GM23338 (cell line): ENCODE measurements at regions not wholly inside any gene's neighbourhood (a gene's known extent, or its start where the extent isn't known, plus 50 kb on each side); places are given as distances from the start of the nearest gene placed in this dataset.

Experiments used
- ATAC-seq: fragments of 200-7000 bp; cut with Tn5 transposase; 3 replicates; pipeline ENCODE4 v1.9.1; 2020
- DNase-seq: peaks from one replicate; pipeline ENCODE4 v3.0.0-alpha.2; 2015; ENCODE audit warnings: low spot score
- H2AFZ ChIP-seq: fragments of 200-600 bp; sonication (generic); 2 replicates; pipeline ENCODE4 v1.8.0; 2016; ENCODE audit warnings: antibody characterized with exemption, mild to moderate bottlenecking, moderate library complexity
- H3F3A ChIP-seq: fragments of 200-600 bp; sonication (generic); replicated peaks from 2 replicates; pipeline ENCODE4 v1.8.0; 2017; ENCODE audit warnings: antibody characterized with exemption, mixed run types, low read depth
- H3K27ac ChIP-seq: fragments of 200-600 bp; sonication (generic); 2 replicates; pipeline ENCODE4 v1.6.1; 2016; ENCODE audit warnings: low read depth
- H3K27me3 ChIP-seq: fragments of 200-600 bp; sonication (generic); 2 replicates; pipeline ENCODE4 v1.8.0; 2016; ENCODE audit warnings: mild to moderate bottlenecking, mixed run types, moderate library complexity; ENCODE audit not compliant: insufficient read depth
- H3K36me3 ChIP-seq: fragments of 200-600 bp; sonication (generic); 2 replicates; pipeline ENCODE4 v1.8.0; 2016; ENCODE audit warnings: mild to moderate bottlenecking; ENCODE audit not compliant: insufficient read depth
- H3K4me1 ChIP-seq: fragments of 200-600 bp; sonication (generic); 2 replicates; pipeline ENCODE4 v1.8.0; 2016; ENCODE audit warnings: mild to moderate bottlenecking, moderate library complexity; ENCODE audit not compliant: insufficient read depth
- H3K4me2 ChIP-seq: fragments of 200-600 bp; sonication (generic); 2 replicates; pipeline ENCODE4 v1.7.1; 2017; ENCODE audit warnings: mixed run types
- H3K4me3 ChIP-seq: fragments of 200-600 bp; sonication (generic); 2 replicates; pipeline ENCODE4 v1.6.1; 2016; ENCODE audit warnings: mixed run types
- H3K79me2 ChIP-seq: fragments of 200-600 bp; sonication (generic); replicated peaks from 2 replicates; pipeline ENCODE4 v1.8.0; 2017; ENCODE audit warnings: mild to moderate bottlenecking; ENCODE audit not compliant: insufficient read depth
- H3K9me2 ChIP-seq: fragments of 200-600 bp; sonication (generic); 2 replicates; pipeline ENCODE4 v1.8.0; 2017; ENCODE audit not compliant: insufficient read depth
- H4K20me1 ChIP-seq: fragments of 200-600 bp; sonication (generic); replicated peaks from 2 replicates; pipeline ENCODE4 v1.8.0; 2017; ENCODE audit warnings: mild to moderate bottlenecking; ENCODE audit not compliant: insufficient read depth
- H3K27ac Mint-ChIP-seq: 2 replicates; pipeline ENCODE4 v1.8.0; 2020; ENCODE audit warnings: inconsistent platforms, mild to moderate bottlenecking, moderate library complexity, mixed read lengths
- H3K27me3 Mint-ChIP-seq: 3 replicates; pipeline ENCODE4 v1.8.0; 2022; ENCODE audit warnings: low read depth, mild to moderate bottlenecking, moderate library complexity, mixed read lengths, inconsistent platforms; ENCODE audit not compliant: insufficient read depth, poor library complexity
- H3K36me3 Mint-ChIP-seq: 3 replicates; pipeline ENCODE4 v1.8.0; 2021; ENCODE audit warnings: low read depth, mild to moderate bottlenecking, inconsistent platforms, moderate library complexity, mixed read lengths
- H3K4me1 Mint-ChIP-seq: 3 replicates; pipeline ENCODE4 v1.8.0; 2020; ENCODE audit warnings: mild to moderate bottlenecking, inconsistent platforms, mixed read lengths
- H3K4me3 Mint-ChIP-seq: 3 replicates; pipeline ENCODE4 v1.8.0; 2021; ENCODE audit warnings: moderate library complexity, mild to moderate bottlenecking, inconsistent platforms, mixed read lengths
- H3K9me3 Mint-ChIP-seq: 3 replicates; pipeline ENCODE4 v1.8.0; 2020; ENCODE audit warnings: moderate library complexity, mild to moderate bottlenecking, inconsistent platforms, mixed read lengths
- JUNB ChIP-seq: IDR thresholded peaks from one replicate; pipeline ENCODE4 v1.6.1; 2016; ENCODE audit warnings: antibody characterized with exemption; ENCODE audit not compliant: unreplicated experiment
- NANOG ChIP-seq: IDR thresholded peaks from 2 replicates; pipeline ENCODE4 v1.6.1; 2016; ENCODE audit warnings: antibody characterized with exemption, borderline replicate concordance
- POLR2AphosphoS5 ChIP-seq: IDR thresholded peaks from 2 replicates; pipeline ENCODE4 v1.6.1; 2016; ENCODE audit warnings: antibody characterized with exemption, low read depth
- STAT1 ChIP-seq: IDR thresholded peaks from one replicate; pipeline ENCODE4 v1.6.1; 2016; ENCODE audit warnings: antibody characterized with exemption; ENCODE audit not compliant: unreplicated experiment
- ZNF114 ChIP-seq: fragments of 250-450 bp; sonication (Bioruptor Pico); IDR thresholded peaks from 2 replicates; pipeline ENCODE4 v1.5.0; 2020; ENCODE audit warnings: mild to moderate bottlenecking, moderate library complexity
- ZNF331 ChIP-seq: fragments of 250-450 bp; sonication (Bioruptor Pico); IDR thresholded peaks from 2 replicates; pipeline ENCODE4 v1.5.0; 2020; ENCODE audit warnings: low read depth, mild to moderate bottlenecking, moderate library complexity
- TF ChIP-seq, protein P1 (sequence below): fragments of 250-450 bp; sonication (Bioruptor Pico); IDR thresholded peaks from 2 replicates; pipeline ENCODE4 v1.5.0; 2020; ENCODE audit warnings: mild to moderate bottlenecking, moderate library complexity
- TF ChIP-seq, protein P2 (sequence below): IDR thresholded peaks from one replicate; pipeline ENCODE4 v1.6.1; 2018; ENCODE audit warnings: antibody characterized with exemption; ENCODE audit not compliant: unreplicated experiment
- TF ChIP-seq, protein P3 (sequence below): IDR thresholded peaks from 2 replicates; pipeline ENCODE4 v1.6.1; 2016; ENCODE audit warnings: antibody characterized with exemption

DNA sequence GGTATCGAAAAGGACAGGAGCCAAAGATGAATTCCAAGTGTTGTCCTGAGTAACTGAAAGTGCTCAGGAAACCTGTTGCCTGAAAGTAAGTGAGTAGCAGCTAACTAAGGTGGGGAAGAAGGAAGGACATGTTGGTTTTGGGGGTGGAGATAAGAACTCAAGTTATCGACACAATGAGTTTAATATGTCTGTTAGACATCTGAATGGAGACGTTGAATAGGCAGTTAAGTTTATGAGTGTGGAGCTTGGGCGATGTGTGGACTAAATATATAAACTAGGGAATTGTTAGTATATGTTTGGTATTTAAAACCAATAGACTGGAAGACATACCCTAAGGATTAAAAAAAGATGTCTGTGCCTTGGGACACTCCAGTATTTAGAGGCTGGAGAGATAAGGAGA lies 82.7 kb upstream of the ASIC2 start:
- DNase-seq = no peak
- peaks cover 18% of the 10 kb centered on the region for H3K4me1 Mint-ChIP-seq
- Histone ChIP-seq H3K4me3 (no peak overlapping the region), H3K9me2 (peaks cover 5% of the 10 kb centered on the region; the same call in 1 of the 2 replicates), H3K36me3 (no peaks in the 10 kb centered on the region), H2AFZ (no peak overlapping the region), H3K4me2 (no peak overlapping the region), H3K27ac (no peak overlapping the region), H3F3A (no peaks in the 10 kb centered on the region), H3K4me1 (peaks cover under 1% of the 10 kb centered on the region; the same call in 1 of the 2 replicates), H3K79me2 (no peaks in the 10 kb centered on the region), H3K27me3 (no peaks in the 10 kb centered on the region), H4K20me1 (no peaks in the 10 kb centered on the region; the same call in 1 of the 2 replicates)
- H3K9me3 Mint-ChIP-seq = no peaks in the 10 kb centered on the region
- ATAC-seq = no peak
- no peak overlapping the region for H3K27ac Mint-ChIP-seq
- H3K27me3 Mint-ChIP-seq = peaks cover 4% of the 10 kb centered on the region
- H3K36me3 Mint-ChIP-seq = no peaks in the 10 kb centered on the region
- TF ChIP-seq, protein P1, sequence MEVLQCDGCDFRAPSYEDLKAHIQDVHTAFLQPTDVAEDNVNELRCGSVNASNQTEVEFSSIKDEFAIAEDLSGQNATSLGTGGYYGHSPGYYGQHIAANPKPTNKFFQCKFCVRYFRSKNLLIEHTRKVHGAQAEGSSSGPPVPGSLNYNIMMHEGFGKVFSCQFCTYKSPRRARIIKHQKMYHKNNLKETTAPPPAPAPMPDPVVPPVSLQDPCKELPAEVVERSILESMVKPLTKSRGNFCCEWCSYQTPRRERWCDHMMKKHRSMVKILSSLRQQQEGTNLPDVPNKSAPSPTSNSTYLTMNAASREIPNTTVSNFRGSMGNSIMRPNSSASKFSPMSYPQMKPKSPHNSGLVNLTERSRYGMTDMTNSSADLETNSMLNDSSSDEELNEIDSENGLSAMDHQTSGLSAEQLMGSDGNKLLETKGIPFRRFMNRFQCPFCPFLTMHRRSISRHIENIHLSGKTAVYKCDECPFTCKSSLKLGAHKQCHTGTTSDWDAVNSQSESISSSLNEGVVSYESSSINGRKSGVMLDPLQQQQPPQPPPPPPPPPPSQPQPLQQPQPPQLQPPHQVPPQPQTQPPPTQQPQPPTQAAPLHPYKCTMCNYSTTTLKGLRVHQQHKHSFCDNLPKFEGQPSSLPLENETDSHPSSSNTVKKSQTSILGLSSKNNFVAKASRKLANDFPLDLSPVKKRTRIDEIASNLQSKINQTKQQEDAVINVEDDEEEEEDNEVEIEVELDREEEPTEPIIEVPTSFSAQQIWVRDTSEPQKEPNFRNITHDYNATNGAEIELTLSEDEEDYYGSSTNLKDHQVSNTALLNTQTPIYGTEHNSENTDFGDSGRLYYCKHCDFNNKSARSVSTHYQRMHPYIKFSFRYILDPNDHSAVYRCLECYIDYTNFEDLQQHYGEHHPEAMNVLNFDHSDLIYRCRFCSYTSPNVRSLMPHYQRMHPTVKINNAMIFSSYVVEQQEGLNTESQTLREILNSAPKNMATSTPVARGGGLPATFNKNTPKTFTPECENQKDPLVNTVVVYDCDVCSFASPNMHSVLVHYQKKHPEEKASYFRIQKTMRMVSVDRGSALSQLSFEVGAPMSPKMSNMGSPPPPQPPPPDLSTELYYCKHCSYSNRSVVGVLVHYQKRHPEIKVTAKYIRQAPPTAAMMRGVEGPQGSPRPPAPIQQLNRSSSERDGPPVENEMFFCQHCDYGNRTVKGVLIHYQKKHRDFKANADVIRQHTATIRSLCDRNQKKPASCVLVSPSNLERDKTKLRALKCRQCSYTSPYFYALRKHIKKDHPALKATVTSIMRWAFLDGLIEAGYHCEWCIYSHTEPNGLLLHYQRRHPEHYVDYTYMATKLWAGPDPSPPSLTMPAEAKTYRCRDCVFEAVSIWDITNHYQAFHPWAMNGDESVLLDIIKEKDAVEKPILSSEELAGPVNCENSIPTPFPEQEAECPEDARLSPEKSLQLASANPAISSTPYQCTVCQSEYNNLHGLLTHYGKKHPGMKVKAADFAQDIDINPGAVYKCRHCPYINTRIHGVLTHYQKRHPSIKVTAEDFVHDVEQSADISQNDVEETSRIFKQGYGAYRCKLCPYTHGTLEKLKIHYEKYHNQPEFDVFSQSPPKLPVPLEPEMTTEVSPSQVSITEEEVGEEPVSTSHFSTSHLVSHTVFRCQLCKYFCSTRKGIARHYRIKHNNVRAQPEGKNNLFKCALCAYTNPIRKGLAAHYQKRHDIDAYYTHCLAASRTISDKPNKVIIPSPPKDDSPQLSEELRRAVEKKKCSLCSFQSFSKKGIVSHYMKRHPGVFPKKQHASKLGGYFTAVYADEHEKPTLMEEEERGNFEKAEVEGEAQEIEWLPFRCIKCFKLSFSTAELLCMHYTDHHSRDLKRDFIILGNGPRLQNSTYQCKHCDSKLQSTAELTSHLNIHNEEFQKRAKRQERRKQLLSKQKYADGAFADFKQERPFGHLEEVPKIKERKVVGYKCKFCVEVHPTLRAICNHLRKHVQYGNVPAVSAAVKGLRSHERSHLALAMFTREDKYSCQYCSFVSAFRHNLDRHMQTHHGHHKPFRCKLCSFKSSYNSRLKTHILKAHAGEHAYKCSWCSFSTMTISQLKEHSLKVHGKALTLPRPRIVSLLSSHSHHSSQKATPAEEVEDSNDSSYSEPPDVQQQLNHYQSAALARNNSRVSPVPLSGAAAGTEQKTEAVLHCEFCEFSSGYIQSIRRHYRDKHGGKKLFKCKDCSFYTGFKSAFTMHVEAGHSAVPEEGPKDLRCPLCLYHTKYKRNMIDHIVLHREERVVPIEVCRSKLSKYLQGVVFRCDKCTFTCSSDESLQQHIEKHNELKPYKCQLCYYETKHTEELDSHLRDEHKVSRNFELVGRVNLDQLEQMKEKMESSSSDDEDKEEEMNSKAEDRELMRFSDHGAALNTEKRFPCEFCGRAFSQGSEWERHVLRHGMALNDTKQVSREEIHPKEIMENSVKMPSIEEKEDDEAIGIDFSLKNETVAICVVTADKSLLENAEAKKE (CRISPR knock-in tag) = no peak
- TF ChIP-seq, protein P2, sequence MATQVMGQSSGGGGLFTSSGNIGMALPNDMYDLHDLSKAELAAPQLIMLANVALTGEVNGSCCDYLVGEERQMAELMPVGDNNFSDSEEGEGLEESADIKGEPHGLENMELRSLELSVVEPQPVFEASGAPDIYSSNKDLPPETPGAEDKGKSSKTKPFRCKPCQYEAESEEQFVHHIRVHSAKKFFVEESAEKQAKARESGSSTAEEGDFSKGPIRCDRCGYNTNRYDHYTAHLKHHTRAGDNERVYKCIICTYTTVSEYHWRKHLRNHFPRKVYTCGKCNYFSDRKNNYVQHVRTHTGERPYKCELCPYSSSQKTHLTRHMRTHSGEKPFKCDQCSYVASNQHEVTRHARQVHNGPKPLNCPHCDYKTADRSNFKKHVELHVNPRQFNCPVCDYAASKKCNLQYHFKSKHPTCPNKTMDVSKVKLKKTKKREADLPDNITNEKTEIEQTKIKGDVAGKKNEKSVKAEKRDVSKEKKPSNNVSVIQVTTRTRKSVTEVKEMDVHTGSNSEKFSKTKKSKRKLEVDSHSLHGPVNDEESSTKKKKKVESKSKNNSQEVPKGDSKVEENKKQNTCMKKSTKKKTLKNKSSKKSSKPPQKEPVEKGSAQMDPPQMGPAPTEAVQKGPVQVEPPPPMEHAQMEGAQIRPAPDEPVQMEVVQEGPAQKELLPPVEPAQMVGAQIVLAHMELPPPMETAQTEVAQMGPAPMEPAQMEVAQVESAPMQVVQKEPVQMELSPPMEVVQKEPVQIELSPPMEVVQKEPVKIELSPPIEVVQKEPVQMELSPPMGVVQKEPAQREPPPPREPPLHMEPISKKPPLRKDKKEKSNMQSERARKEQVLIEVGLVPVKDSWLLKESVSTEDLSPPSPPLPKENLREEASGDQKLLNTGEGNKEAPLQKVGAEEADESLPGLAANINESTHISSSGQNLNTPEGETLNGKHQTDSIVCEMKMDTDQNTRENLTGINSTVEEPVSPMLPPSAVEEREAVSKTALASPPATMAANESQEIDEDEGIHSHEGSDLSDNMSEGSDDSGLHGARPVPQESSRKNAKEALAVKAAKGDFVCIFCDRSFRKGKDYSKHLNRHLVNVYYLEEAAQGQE = no peak
- TF ChIP-seq NANOG (no peak), POLR2AphosphoS5 (no peak), ZNF331 (CRISPR knock-in tag) (no peak), STAT1 (no peak), JUNB (no peak), ZNF114 (no peak)
- TF ChIP-seq, protein P3, sequence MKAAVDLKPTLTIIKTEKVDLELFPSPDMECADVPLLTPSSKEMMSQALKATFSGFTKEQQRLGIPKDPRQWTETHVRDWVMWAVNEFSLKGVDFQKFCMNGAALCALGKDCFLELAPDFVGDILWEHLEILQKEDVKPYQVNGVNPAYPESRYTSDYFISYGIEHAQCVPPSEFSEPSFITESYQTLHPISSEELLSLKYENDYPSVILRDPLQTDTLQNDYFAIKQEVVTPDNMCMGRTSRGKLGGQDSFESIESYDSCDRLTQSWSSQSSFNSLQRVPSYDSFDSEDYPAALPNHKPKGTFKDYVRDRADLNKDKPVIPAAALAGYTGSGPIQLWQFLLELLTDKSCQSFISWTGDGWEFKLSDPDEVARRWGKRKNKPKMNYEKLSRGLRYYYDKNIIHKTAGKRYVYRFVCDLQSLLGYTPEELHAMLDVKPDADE = no peak
- H3K4me3 Mint-ChIP-seq = no peak overlapping the region
